ENCODE measurements at regions not wholly inside any gene's neighbourhood (a gene's known extent, or its start where the extent isn't known, plus 50 kb on each side); places are given as distances from the start of the nearest gene placed in this dataset.

- no peak for DNase-seq (ENCODE audit: low read depth in 2 of 2)
Measured at GRCh38 chr12:112559784-112560183, 141.0 kb downstream of the PTPN11 start.

- no peak for DNase-seq (ENCODE audit: low read depth in 2 of 2)
Measured at GRCh38 chr12:112564160-112564784, 145.5 kb downstream of the PTPN11 start.

GRCh38 chr12:112568641-112569040 lies 149.9 kb downstream of the PTPN11 start:
- no peak for DNase-seq (ENCODE audit: low read depth in 2 of 2)

DNA sequence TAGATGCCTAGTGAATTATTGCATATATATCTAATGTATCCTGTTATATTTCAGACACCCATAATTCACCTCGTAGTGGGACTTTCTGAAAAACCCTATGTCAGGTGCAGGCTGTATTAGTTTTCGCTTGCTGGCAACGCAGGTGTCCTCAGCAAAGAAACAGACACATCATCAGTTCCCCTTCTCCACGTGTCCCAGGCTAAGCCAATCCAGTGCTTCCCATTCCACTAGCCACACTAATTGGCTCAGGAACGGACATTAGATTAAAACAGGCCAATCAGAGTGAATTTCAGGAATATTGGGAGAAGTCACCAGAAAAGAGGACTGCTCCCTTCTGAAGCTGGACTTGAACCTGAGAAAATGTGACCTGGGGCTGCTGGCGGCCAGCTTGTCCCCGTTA lies 151.3 kb downstream of the PTPN11 start:
- DNase-seq (ENCODE audit: low read depth in 2 of 2), result no peak

- no peak for DNase-seq (ENCODE audit: low read depth in 2 of 2)
Measured at GRCh38 chr12:112573141-112573540, 154.4 kb downstream of the PTPN11 start.

- no peak for DNase-seq (ENCODE audit: low read depth in 2 of 2)
Measured at GRCh38 chr12:112574896-112575558, 156.3 kb downstream of the PTPN11 start.

GRCh38 chr12:112575559-112576067 lies 156.9 kb downstream of the PTPN11 start:
- no peak for DNase-seq (ENCODE audit: low read depth in 2 of 2)

DNA sequence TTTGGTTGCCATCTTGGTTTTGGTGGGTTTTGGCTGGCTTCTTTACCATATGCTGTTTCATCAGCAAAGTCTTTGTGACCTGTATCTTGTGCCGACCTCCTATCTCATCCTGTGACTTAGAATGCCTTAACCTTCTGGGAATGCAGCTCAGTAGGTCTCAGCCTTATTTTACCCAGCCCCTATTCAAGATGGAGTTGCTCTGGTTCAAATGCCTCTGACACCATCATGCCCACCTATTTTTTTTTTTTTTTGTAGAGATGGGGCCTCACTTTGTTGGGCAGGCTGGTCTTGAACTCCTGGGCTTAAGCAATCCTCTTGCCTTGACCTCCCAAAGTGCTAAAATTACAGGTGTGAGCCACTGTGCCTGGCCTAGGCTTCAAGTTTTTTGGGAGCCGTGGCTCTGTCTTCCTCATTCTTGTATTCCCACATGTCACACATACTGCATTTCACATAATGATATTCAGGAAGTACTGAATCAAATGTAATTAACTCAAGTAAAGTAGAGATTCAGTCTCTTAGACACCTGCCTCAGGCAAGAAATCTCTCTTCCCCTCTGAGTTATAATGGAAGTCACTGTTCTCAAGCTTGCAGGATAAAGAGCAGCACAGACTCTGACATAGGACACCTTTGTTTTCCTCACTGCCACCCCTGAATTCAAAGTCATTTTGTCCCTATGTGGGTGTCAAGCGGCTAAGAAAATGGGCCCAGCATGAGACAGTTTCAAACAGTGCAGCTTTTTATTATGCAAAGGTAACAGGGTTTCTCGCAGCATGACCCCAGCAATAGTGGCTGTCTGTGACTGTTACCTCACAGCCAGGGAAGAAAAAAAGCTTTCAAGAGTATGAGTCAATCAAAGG lies 159.0 kb downstream of the PTPN11 start:
- DNase-seq (ENCODE audit: low read depth in 2 of 2), result no peak

DNA sequence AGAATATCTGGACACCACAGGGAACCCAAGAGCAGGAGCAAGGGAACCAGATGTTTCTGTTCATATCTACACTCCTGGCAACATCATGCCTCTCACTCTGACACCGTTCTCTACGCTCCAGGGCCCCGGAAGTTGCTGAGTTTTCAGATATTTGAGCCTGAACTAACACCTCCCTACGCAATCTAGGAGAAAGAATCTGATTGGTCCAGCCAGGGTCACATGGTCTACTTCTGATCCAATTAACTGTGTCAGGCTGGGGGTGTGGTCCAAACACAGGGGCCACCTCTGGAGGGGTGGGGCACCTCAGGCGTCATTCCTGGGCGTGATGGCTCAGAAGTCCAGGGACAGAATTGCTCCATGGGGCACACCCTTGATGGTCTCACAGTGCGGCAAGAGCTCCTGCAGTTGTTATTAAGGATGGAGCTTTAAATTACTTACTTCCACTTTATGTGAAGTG lies 165.5 kb downstream of the PTPN11 start:
- no peak for DNase-seq (ENCODE audit: low read depth in 2 of 2)

DNA sequence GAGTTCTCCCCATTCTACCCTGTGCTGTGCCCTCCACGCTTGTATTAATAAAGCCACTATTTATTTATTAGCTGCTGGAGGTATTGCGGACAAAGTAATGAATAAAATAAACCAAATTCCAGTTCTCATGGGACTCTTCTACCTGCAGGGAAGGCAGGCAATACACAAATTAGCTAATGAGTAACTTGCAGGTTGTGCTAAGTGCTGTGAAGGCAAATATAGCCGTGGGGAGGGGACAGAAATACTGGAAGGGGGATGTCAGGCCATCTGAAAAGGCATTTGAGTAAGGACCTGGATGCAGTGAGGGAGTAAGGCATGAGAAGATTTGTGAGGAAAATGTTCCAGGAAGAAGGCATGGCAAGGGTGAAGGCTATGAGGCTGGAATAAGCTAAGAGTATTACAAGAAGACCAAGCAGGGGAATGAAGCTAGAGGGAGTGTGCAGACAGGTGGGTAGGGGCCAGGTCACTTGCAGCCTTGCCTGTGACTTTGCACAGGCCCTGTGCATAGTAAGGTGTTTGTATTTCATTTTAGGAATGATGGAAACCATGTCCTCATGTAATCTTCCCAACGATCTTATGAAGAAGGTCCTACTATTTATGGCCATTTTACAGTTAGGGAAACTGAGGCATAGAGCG lies 167.5 kb downstream of the PTPN11 start:
- DNase-seq (ENCODE audit: low read depth in 2 of 2), result no peak

DNA sequence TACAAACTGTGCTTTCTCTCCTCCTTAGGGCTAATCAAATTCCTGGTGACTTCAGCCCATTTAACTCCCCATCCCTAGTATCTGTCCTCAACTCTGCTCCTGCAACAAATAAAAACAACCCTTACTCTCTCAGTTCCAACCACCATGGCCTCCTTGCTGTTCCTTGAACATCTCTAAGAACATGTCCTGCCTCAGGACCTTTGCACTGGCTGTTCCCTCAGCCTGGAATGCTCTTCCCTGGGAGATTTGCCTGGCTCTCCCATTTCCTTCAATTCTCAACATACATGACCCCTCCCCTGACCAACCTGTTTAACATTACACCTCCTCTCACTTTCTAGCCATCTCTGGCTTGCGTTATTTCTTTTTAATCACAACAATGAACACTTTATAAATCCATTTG lies 170.5 kb downstream of the PTPN11 start:
- no peak for DNase-seq (ENCODE audit: low read depth in 2 of 2)

- no peak for DNase-seq (ENCODE audit: low read depth in 2 of 2)
Measured at GRCh38 chr12:112590281-112590680, 171.5 kb downstream of the PTPN11 start.

GRCh38 chr12:112591488-112591887 lies 172.7 kb downstream of the PTPN11 start:
- DNase-seq (ENCODE audit: low read depth in 2 of 2), result no peak

GRCh38 chr12:112595410-112595809 lies 176.7 kb downstream of the PTPN11 start:
- DNase-seq (ENCODE audit: low read depth in 2 of 2), result no peak

- DNase-seq (ENCODE audit: low read depth in 2 of 2), result no peak
Measured at GRCh38 chr12:112597986-112598385, 179.2 kb downstream of the PTPN11 start.

GRCh38 chr12:112598626-112599025 lies 179.9 kb downstream of the PTPN11 start:
- DNase-seq (ENCODE audit: low read depth in 2 of 2), result no peak

DNA sequence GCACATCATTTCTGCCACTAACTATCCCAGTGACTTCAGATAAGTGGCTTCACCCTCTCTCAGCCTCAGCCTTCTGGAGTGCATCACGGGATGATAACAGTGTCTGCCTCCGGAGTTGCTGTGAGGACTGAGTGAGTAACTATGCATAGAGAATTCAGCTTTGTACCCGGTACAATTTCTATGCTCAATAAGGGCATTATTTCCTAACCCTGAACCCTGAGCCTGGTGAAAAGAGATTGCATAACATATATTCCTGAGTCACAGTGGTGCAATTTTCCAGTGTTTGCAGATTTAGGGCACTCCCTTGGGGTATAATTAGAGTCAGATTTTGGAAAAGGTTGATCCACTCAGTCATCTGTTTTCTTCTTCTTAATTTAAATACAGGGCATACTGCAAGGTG lies 181.1 kb downstream of the PTPN11 start:
- DNase-seq (ENCODE audit: low read depth in 2 of 2), result no peak

DNA sequence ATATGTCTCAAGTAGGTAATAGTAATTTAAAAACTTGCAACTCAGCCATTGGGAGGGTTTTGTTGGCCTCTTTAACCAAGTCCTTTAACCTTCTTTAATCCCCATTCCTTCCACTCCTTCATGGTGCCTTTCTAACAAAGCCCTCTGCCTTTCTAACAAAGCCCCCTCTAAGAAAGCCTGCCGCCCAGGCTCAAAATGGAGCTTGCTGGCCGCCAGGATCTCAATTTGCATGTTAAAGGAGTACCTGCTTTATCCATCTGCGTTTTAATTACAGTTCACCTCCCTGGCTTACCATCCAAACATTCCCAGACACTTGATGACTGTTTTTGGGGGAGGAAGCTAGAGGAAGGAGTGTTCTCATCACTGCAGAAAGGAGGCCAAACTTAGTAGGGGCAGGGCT lies 183.4 kb downstream of the PTPN11 start:
- DNase-seq (ENCODE audit: low read depth in 2 of 2), result no peak

- no peak for DNase-seq (ENCODE audit: low read depth in 2 of 2)
Measured at GRCh38 chr12:112606611-112607365, 184.8 kb upstream of the RPH3A start.

- no peak for DNase-seq (ENCODE audit: low read depth in 2 of 2)
Measured at GRCh38 chr12:112607427-112607826, 184.1 kb upstream of the RPH3A start.

DNA sequence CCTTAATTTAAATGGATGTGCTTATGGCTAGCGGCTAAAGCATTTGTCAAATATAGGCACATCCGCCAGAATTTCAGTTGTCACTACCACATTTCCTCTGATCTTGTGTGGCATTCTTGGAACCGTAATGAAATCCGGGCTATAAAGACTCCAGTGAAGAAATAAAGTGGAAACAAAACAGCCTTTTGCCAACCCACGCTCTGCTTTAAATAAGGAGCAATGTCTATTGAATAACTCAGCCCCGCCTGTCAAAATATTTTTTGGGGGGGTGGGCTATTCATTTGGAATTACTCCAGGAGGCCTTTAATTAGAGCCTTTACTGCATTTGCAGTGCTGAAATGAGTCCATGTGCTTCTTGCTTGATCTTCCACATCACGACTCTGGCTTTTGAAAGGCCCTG lies 179.6 kb upstream of the RPH3A start:
- no peak for DNase-seq (ENCODE audit: low read depth in 2 of 2)
